NCI-H446 treated with DMSO at 0.1 percent for 48 hours (cell line): ENCODE measurements at regions not wholly inside any gene's neighbourhood (a gene's known extent, or its start where the extent isn't known, plus 50 kb on each side); places are given as distances from the start of the nearest gene placed in this dataset.
"Not testable (repeated sequence)": the region's sequence is repeated elsewhere in the genome, so short reads cannot be mapped to it uniquely, and the experiment has no call there.

Experiments
- DNase-seq: peaks from one replicate; lab custom pipeline; 2025; lab: John Stamatoyannopoulos, UW

GRCh38 chr11:127843483-127844396 lies 743.6 kb downstream of the ETS1 start:
- DNase-seq = no peak

GRCh38 chr11:127825183-127825582 lies 762.2 kb downstream of the ETS1 start:
- DNase-seq = no peak

GRCh38 chr11:127818625-127819024 lies 768.7 kb downstream of the ETS1 start:
- no peak for DNase-seq

GRCh38 chr11:127816962-127817361 lies 770.4 kb downstream of the ETS1 start:
- DNase-seq = no peak

- no peak for DNase-seq
These were observed 772.0 kb downstream of the ETS1 start for GRCh38 chr11:127815331-127815730.

- no peak for DNase-seq
These were observed 780.9 kb downstream of the ETS1 start for GRCh38 chr11:127806501-127806900.

GRCh38 chr11:127805771-127806170 lies 781.6 kb downstream of the ETS1 start:
- no peak for DNase-seq

GRCh38 chr11:127804747-127805400 lies 782.5 kb downstream of the ETS1 start:
- no peak for DNase-seq

- DNase-seq = no peak
These were observed 783.6 kb downstream of the ETS1 start for GRCh38 chr11:127803755-127804154.

GRCh38 chr11:127800989-127801688 lies 786.2 kb downstream of the ETS1 start:
- DNase-seq = no peak

GRCh38 chr11:127795326-127795725 lies 792.0 kb downstream of the ETS1 start:
- no peak for DNase-seq

GRCh38 chr11:127791844-127792243 lies 791.3 kb upstream of the KIRREL3 start:
- DNase-seq = no peak

- DNase-seq = no peak
These were observed 790.0 kb upstream of the KIRREL3 start for GRCh38 chr11:127790592-127790991.

- no peak for DNase-seq
These were observed 789.4 kb upstream of the KIRREL3 start for GRCh38 chr11:127789927-127790326.

- not testable (repeated sequence) for DNase-seq
These were observed 772.4 kb upstream of the KIRREL3 start for GRCh38 chr11:127772938-127773337.

- not testable (repeated sequence) for DNase-seq
These were observed 768.4 kb upstream of the KIRREL3 start for GRCh38 chr11:127768931-127769330.

- DNase-seq = no peak
These were observed 766.2 kb upstream of the KIRREL3 start for GRCh38 chr11:127766734-127767133.

- DNase-seq = no peak
These were observed 738.3 kb upstream of the KIRREL3 start for GRCh38 chr11:127738771-127739286.

GRCh38 chr11:127737499-127737898 lies 736.9 kb upstream of the KIRREL3 start:
- DNase-seq = no peak

GRCh38 chr11:127733552-127733951 lies 733.0 kb upstream of the KIRREL3 start:
- DNase-seq = no peak

GRCh38 chr11:127726367-127726766 lies 725.8 kb upstream of the KIRREL3 start:
- DNase-seq = no peak

GRCh38 chr11:127723714-127724113 lies 723.1 kb upstream of the KIRREL3 start:
- no peak for DNase-seq
